Osteocyte (in vitro differentiated cells): ENCODE measurements at regions not wholly inside any gene's neighbourhood (a gene's known extent, or its start where the extent isn't known, plus 50 kb on each side); places are given as distances from the start of the nearest gene placed in this dataset.

Experiments
- DNase-seq: peaks from one replicate; pipeline ENCODE4 v3.0.0; 2021; ENCODE audit warnings: mixed read lengths; ENCODE audit not compliant: unreplicated experiment; ENCODE audit errors: extremely low spot score
- H3K27ac Mint-ChIP-seq: one replicate; pipeline ENCODE4 v1.8.0; 2021; ENCODE audit warnings: mild to moderate bottlenecking, mixed read lengths; ENCODE audit not compliant: unreplicated experiment
- H3K27me3 Mint-ChIP-seq: one replicate; pipeline ENCODE4 v1.8.0; 2021; ENCODE audit warnings: mixed read lengths; ENCODE audit not compliant: unreplicated experiment
- H3K36me3 Mint-ChIP-seq: one replicate; pipeline ENCODE4 v1.8.0; 2021; ENCODE audit warnings: mixed read lengths; ENCODE audit not compliant: unreplicated experiment
- H3K4me1 Mint-ChIP-seq: one replicate; pipeline ENCODE4 v1.8.0; 2021; ENCODE audit warnings: mixed read lengths; ENCODE audit not compliant: unreplicated experiment
- H3K4me3 Mint-ChIP-seq: one replicate; pipeline ENCODE4 v1.8.0; 2021; ENCODE audit warnings: mild to moderate bottlenecking, moderate library complexity, mixed read lengths; ENCODE audit not compliant: unreplicated experiment
- H3K9me3 Mint-ChIP-seq: one replicate; pipeline ENCODE4 v1.8.0; 2021; ENCODE audit warnings: mixed read lengths; ENCODE audit not compliant: unreplicated experiment
- TF ChIP-seq, protein P1 (sequence below): fragments of 200-600 bp; sonication (generic); IDR thresholded peaks from 2 replicates; pipeline ENCODE4 v1.5.0; 2021; ENCODE audit warnings: antibody characterized with exemption, mild to moderate bottlenecking, moderate library complexity

DNA sequence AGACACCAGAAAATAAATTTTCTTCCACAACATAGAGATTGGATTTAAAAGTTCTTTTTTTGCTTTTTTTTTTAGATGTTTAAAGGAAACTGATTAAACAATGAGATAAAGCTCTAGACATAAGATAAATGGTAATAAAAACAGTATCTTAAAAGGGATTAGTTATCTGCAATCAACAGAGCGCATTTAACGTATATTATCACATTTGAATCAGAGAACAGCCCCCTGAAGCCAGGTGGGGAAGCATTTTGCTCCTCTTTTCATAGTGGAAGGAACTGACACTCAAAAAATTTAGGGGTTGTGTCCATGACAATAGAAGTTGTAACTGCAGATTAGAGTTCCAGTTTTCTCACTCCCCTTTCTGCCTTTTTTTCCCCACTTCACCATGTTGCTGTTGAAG, 367.6 kb downstream of the SPATA31D1 start:
- TF ChIP-seq, protein P1, sequence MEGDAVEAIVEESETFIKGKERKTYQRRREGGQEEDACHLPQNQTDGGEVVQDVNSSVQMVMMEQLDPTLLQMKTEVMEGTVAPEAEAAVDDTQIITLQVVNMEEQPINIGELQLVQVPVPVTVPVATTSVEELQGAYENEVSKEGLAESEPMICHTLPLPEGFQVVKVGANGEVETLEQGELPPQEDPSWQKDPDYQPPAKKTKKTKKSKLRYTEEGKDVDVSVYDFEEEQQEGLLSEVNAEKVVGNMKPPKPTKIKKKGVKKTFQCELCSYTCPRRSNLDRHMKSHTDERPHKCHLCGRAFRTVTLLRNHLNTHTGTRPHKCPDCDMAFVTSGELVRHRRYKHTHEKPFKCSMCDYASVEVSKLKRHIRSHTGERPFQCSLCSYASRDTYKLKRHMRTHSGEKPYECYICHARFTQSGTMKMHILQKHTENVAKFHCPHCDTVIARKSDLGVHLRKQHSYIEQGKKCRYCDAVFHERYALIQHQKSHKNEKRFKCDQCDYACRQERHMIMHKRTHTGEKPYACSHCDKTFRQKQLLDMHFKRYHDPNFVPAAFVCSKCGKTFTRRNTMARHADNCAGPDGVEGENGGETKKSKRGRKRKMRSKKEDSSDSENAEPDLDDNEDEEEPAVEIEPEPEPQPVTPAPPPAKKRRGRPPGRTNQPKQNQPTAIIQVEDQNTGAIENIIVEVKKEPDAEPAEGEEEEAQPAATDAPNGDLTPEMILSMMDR: no peak
- H3K27me3 Mint-ChIP-seq: no peaks in the 10 kb centered on the region
- H3K27ac Mint-ChIP-seq: no peak overlapping the region
- H3K4me1 Mint-ChIP-seq: peaks cover 19% of the 10 kb centered on the region
- no peaks in the 10 kb centered on the region for H3K36me3 Mint-ChIP-seq
- no peaks in the 10 kb centered on the region for H3K9me3 Mint-ChIP-seq
- no peak overlapping the region for H3K4me3 Mint-ChIP-seq
- no peak for DNase-seq

DNA sequence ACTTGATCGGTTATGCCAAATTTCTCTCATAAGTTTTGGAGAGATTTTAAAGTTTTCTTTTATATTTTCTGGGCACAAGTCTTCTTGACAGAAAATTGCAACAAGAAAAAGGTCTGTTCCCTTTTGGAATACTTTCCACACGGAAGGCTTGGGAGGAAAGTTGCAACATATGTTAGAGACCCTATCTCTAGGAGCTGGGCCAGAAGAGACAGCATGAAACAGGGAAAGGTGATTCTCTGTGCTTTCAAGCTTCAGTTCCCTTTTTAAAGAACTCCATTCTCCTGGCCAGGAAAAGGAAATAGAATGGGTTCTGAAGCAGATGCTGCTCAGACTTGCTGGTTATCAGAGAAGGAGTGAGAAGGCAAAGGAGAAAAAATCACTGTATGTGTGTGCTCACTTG, 368.3 kb downstream of the SPATA31D1 start:
- Mint-ChIP-seq H3K4me1 (peaks cover 19% of the 10 kb centered on the region), H3K9me3 (no peaks in the 10 kb centered on the region), H3K4me3 (no peak overlapping the region)

DNA sequence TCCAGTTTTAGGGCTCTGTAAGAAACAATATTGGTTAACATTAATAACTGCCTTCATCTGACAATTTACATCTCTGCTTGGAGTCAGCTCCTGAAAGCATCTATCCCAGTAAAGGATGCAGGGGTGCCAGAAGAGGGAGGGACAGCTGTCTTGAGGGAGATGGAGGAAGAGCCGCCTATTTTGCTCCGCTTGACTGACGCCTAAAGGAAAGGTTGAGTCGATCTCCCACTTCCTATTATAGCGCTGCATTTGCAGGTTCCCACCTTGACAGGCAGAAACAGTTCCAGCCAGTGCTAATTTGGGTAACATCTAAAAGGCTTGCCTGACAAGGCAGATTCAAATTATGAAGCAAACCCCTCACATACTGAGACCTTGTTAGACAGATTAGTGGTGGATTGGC, 374.6 kb downstream of the SPATA31D1 start:
- H3K4me3 Mint-ChIP-seq: no peak overlapping the region
- no peaks in the 10 kb centered on the region for H3K9me3 Mint-ChIP-seq
- H3K36me3 Mint-ChIP-seq: no peaks in the 10 kb centered on the region
- no peaks in the 10 kb centered on the region for H3K27me3 Mint-ChIP-seq
- peaks cover 9% of the 10 kb centered on the region for H3K4me1 Mint-ChIP-seq
- no peak for DNase-seq
- TF ChIP-seq, protein P1: no peak
- no peak overlapping the region for H3K27ac Mint-ChIP-seq

More for the DNA sequence above, 368.3 kb downstream of the SPATA31D1 start:
- H3K36me3 Mint-ChIP-seq: no peaks in the 10 kb centered on the region
- no peak overlapping the region for H3K27ac Mint-ChIP-seq
- DNase-seq: no peak
- H3K27me3 Mint-ChIP-seq: no peaks in the 10 kb centered on the region
- TF ChIP-seq, protein P1: no peak

DNA sequence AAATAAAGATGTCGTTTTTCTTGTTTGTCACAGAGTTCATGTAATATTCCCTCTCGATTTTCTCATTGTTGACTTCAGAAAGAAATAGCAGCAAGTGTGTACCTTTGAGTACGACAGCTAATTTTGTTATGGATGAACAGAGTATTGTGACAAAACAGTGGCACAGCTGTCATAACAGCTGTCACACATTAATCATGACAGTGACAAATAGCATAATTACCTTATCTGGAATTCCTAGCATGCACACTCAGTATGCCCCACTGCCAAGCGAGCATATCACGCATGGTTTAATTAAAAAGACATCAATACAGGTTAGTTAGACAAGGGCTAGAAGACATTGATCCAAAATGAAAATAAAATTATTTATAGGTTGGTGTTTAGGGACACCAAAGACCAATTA, 375.1 kb downstream of the SPATA31D1 start:
- H3K36me3 Mint-ChIP-seq: no peaks in the 10 kb centered on the region
- H3K9me3 Mint-ChIP-seq: no peaks in the 10 kb centered on the region
- DNase-seq: no peak
- no peaks in the 10 kb centered on the region for H3K27me3 Mint-ChIP-seq
- peaks cover 9% of the 10 kb centered on the region for H3K4me1 Mint-ChIP-seq
- H3K27ac Mint-ChIP-seq: no peak overlapping the region
- H3K4me3 Mint-ChIP-seq: no peak overlapping the region
- TF ChIP-seq, protein P1: no peak

DNA sequence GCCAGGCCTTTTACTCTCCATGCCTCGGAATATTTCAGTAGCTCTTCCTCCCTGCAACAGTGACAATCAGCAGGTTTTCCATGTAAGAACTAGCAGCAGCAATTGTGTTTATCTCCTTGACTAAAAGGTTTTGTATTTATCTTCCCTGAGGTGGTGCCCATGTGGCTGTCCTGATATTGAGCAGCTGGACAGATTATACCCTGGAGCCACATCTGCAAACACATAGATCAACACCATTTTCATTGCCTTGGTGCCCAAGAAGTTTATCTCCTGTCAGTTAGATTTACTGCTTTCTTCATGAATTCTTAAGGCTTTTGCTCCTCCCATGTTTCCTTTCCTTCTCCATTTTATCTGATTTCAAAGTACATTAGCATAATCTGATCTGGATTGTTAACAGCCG, 378.4 kb downstream of the SPATA31D1 start:
- H3K4me1 Mint-ChIP-seq: peaks cover 9% of the 10 kb centered on the region
- H3K9me3 Mint-ChIP-seq: no peaks in the 10 kb centered on the region
- no peaks in the 10 kb centered on the region for H3K27me3 Mint-ChIP-seq
- TF ChIP-seq, protein P1: no peak
- no peak for DNase-seq
- no peaks in the 10 kb centered on the region for H3K36me3 Mint-ChIP-seq
- no peak overlapping the region for H3K4me3 Mint-ChIP-seq
- no peak overlapping the region for H3K27ac Mint-ChIP-seq
